Spleen (tissue), 7 donors: ENCODE measurements at regions not wholly inside any gene's neighbourhood (a gene's known extent, or its start where the extent isn't known, plus 50 kb on each side); places are given as distances from the start of the nearest gene placed in this dataset.

Experiments used
- POLR2A ChIP-seq, 3 donors: fragments of 450-650 bp; IDR thresholded peaks; one replicate each; pipeline ENCODE4 v1.5.1; 2017; ENCODE audit warnings: antibody characterized with exemption in 3 of 3, mild to moderate bottlenecking in 1 of 3
- TF ChIP-seq, protein P1 (sequence below), 11 experiments: fragments of 200-600 bp in 7 of 11; fragments of 450-650 bp in 4 of 11; sonication (generic) in 4 of 11; IDR thresholded peaks in 8 of 11; conservative IDR thresholded peaks in 3 of 11; 1 replicate in 7 of 11; 2 replicates in 4 of 11; pipeline versions ENCODE4 v1.4.0 to v1.8.0; 2016 to 2021; ENCODE audit warnings: antibody characterized with exemption in 11 of 11, inconsistent platforms in 4 of 11, mild to moderate bottlenecking in 1 of 11
- donor health status: DM: no; HTN: no; CAD: no; lungs with moderate emphysema.
- donor health status: DM: no; HTN: no; CAD: no.
- donor health status: DM: no; HTN: no; CAD: no.

DNA sequence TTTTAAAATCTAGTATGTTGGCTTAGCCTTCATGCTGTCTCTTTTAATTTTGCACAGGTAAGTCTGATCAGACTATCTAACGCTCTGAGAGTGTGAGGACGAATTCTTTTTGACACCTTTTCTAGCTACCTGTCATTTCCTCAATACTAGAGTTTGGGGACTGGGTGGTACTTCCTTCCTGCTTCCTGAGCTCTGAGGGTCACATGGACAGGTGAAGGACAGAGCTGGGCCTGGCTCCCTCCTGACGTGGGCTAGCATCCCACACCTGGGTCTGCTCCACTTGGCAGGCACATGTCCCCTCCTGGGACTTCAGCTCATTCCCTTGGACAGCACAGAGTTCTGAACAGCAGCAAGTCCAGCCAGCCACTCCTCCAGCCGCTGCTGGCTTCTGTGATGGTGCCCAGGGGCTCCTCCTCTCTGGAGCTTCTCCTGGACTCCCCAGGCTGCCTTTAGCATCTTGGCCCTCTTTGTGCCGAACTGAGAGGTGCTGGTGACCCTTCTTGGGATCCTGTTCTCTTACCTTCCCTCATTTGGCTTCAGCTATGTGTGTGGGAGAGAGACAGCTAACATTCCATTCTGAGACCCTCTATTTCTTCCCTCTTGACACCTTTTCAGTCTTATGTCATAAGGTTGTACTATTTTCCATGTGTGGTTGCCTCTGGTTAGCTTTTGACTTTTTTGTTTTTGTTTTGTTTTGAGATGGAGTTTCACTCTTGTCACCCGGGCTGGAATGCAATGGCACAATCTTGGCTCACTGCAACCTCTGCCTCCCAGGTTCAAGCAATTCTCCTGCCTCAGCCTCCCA, 106.9 kb downstream of the B3GNT2 start:
- no peak for TF ChIP-seq POLR2A (IDR thresholded peaks at IDR 0.05)
- TF ChIP-seq, protein P1, sequence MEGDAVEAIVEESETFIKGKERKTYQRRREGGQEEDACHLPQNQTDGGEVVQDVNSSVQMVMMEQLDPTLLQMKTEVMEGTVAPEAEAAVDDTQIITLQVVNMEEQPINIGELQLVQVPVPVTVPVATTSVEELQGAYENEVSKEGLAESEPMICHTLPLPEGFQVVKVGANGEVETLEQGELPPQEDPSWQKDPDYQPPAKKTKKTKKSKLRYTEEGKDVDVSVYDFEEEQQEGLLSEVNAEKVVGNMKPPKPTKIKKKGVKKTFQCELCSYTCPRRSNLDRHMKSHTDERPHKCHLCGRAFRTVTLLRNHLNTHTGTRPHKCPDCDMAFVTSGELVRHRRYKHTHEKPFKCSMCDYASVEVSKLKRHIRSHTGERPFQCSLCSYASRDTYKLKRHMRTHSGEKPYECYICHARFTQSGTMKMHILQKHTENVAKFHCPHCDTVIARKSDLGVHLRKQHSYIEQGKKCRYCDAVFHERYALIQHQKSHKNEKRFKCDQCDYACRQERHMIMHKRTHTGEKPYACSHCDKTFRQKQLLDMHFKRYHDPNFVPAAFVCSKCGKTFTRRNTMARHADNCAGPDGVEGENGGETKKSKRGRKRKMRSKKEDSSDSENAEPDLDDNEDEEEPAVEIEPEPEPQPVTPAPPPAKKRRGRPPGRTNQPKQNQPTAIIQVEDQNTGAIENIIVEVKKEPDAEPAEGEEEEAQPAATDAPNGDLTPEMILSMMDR (IDR thresholded peaks at IDR 0.05 in 8 of 11, conservative IDR thresholded peaks at IDR 0.05 in 3 of 11), result no peak
